HG02678 (cell line): ENCODE measurements at regions not wholly inside any gene's neighbourhood (a gene's known extent, or its start where the extent isn't known, plus 50 kb on each side); places are given as distances from the start of the nearest gene placed in this dataset.
"Not testable (repeated sequence)": the region's sequence is repeated elsewhere in the genome, so short reads cannot be mapped to it uniquely, and the experiment has no call there.

ENCODE experiments used
- ATAC-seq: cut with Tn5 transposase; IDR thresholded peaks from one replicate; pipeline ENCODE4 v1.9.1; 2021; ENCODE audit warnings: mild to moderate bottlenecking, moderate library complexity; ENCODE audit not compliant: unreplicated experiment

GRCh38 chr2:187985195-187985594 is 306.5 kb upstream of the GULP1 start:
- no peak for ATAC-seq

GRCh38 chr2:187985923-187986322 is 305.8 kb upstream of the GULP1 start:
- no peak for ATAC-seq

GRCh38 chr2:187986390-187987105 is 305.1 kb upstream of the GULP1 start:
- ATAC-seq, result no peak

GRCh38 chr2:187988348-187988747 is 303.3 kb upstream of the GULP1 start:
- ATAC-seq, result no peak

GRCh38 chr2:187989925-187990623 is 301.6 kb upstream of the GULP1 start:
- no peak for ATAC-seq

- no peak for ATAC-seq
Observed at GRCh38 chr2:187991389-187991788, 300.3 kb upstream of the GULP1 start.

- ATAC-seq, result no peak
Observed at GRCh38 chr2:187994464-187995331, 297.0 kb upstream of the GULP1 start.

- no peak for ATAC-seq
Observed at GRCh38 chr2:187995556-187995955, 296.1 kb upstream of the GULP1 start.

GRCh38 chr2:187996630-187997029 is 295.0 kb upstream of the GULP1 start:
- ATAC-seq, result no peak

GRCh38 chr2:188000189-188000588 is 291.5 kb upstream of the GULP1 start:
- ATAC-seq, result no peak

GRCh38 chr2:188003800-188004199 is 287.9 kb upstream of the GULP1 start:
- ATAC-seq, result no peak

GRCh38 chr2:188013767-188014166 is 277.9 kb upstream of the GULP1 start:
- no peak for ATAC-seq

- no peak for ATAC-seq
Observed at GRCh38 chr2:188016917-188017316, 274.8 kb upstream of the GULP1 start.

- ATAC-seq, result no peak
Observed at GRCh38 chr2:188022389-188022788, 269.3 kb upstream of the GULP1 start.

- no peak for ATAC-seq
Observed at GRCh38 chr2:188023035-188023434, 268.6 kb upstream of the GULP1 start.

GRCh38 chr2:188024811-188025210 is 266.9 kb upstream of the GULP1 start:
- no peak for ATAC-seq

- no peak for ATAC-seq
Observed at GRCh38 chr2:188028739-188029138, 262.9 kb upstream of the GULP1 start.

- no peak for ATAC-seq
Observed at GRCh38 chr2:188032306-188032705, 259.4 kb upstream of the GULP1 start.

GRCh38 chr2:188032786-188033185 is 258.9 kb upstream of the GULP1 start:
- no peak for ATAC-seq

GRCh38 chr2:188033240-188033639 is 258.4 kb upstream of the GULP1 start:
- not testable (repeated sequence) for ATAC-seq

GRCh38 chr2:188034102-188034501 is 257.6 kb upstream of the GULP1 start:
- ATAC-seq, result not testable (repeated sequence)

- not testable (repeated sequence) for ATAC-seq
Observed at GRCh38 chr2:188035377-188035776, 256.3 kb upstream of the GULP1 start.
